Fibroblast of villous mesenchyme (primary cell): ENCODE measurements at regions not wholly inside any gene's neighbourhood (a gene's known extent, or its start where the extent isn't known, plus 50 kb on each side); places are given as distances from the start of the nearest gene placed in this dataset.

Source experiments
- DNase-seq: peaks from one replicate; pipeline ENCODE4 v3.0.0-alpha.2; 2010; ENCODE audit warnings: low read depth
- H3K4me3 ChIP-seq: 2 replicates; pipeline ENCODE4 v1.5.1; 2011; ENCODE audit warnings: low read depth, mild to moderate bottlenecking, low read length
- CTCF ChIP-seq: IDR thresholded peaks from 2 replicates; pipeline ENCODE4 v1.5.1; 2012; ENCODE audit warnings: low read depth, mild to moderate bottlenecking, low read length; ENCODE audit not compliant: insufficient read depth

GRCh38 chr9:119924736-119925135, 555.5 kb upstream of the BRINP1 start:
- DNase-seq = no peak
- H3K4me3 ChIP-seq = no peak overlapping the region
- no peak for TF ChIP-seq CTCF

- DNase-seq = no peak
- TF ChIP-seq CTCF = no peak
- H3K4me3 ChIP-seq = no peak overlapping the region
These were observed 547.9 kb upstream of the BRINP1 start for GRCh38 chr9:119917175-119917574.

GRCh38 chr9:119907056-119907455, 537.8 kb upstream of the BRINP1 start:
- no peak for TF ChIP-seq CTCF
- DNase-seq = no peak

GRCh38 chr9:119905724-119906123, 536.5 kb upstream of the BRINP1 start:
- H3K4me3 ChIP-seq = no peak overlapping the region
- no peak for TF ChIP-seq CTCF
- DNase-seq = no peak

More at GRCh38 chr9:119907056-119907455, 537.8 kb upstream of the BRINP1 start:
- no peak overlapping the region for H3K4me3 ChIP-seq

GRCh38 chr9:119903851-119904250, 534.6 kb upstream of the BRINP1 start:
- no peak for TF ChIP-seq CTCF
- H3K4me3 ChIP-seq = no peak overlapping the region
- DNase-seq = no peak

- DNase-seq = no peak
- H3K4me3 ChIP-seq = no peak overlapping the region
- TF ChIP-seq CTCF = no peak
These were observed 533.4 kb upstream of the BRINP1 start for GRCh38 chr9:119902611-119903010.

GRCh38 chr9:119898316-119898715, 529.1 kb upstream of the BRINP1 start:
- TF ChIP-seq CTCF = no peak
- no peak for DNase-seq
- no peak overlapping the region for H3K4me3 ChIP-seq
